AG10803 (cell line): ENCODE measurements at regions not wholly inside any gene's neighbourhood (a gene's known extent, or its start where the extent isn't known, plus 50 kb on each side); places are given as distances from the start of the nearest gene placed in this dataset.
A peak's percentile ranks its signal among the peaks of the same experiment; 100 is the strongest.
"Not testable (repeated sequence)": the region's sequence is repeated elsewhere in the genome, so short reads cannot be mapped to it uniquely, and the experiment has no call there.

ENCODE experiments used
- DNase-seq: peaks from one replicate; pipeline ENCODE4 v3.0.0; 2010; ENCODE audit warnings: low read depth
- H3K4me3 ChIP-seq: 2 replicates; pipeline ENCODE4 v1.5.1; 2011; ENCODE audit warnings: mild to moderate bottlenecking, low read length, control low read depth
- CTCF ChIP-seq: conservative IDR thresholded peaks from 2 replicates; pipeline ENCODE4 v1.5.1; 2011; ENCODE audit warnings: mild to moderate bottlenecking, low read length, control low read depth, inconsistent platforms

GRCh38 chr17:71601894-71602504 is 518.8 kb upstream of the SOX9 start:
- H3K4me3 ChIP-seq = no peak overlapping the region
- no peak for TF ChIP-seq CTCF
- DNase-seq = no peak

GRCh38 chr17:71613996-71614395 is 506.8 kb upstream of the SOX9 start:
- TF ChIP-seq CTCF = no peak
- no peak overlapping the region for H3K4me3 ChIP-seq
- DNase-seq = no peak

GRCh38 chr17:71615820-71616219 is 505.0 kb upstream of the SOX9 start:
- no peak overlapping the region for H3K4me3 ChIP-seq
- TF ChIP-seq CTCF = no peak
- no peak for DNase-seq

- not testable (repeated sequence) for H3K4me3 ChIP-seq, DNase-seq
Observed at GRCh38 chr17:71617767-71618166, 503.1 kb upstream of the SOX9 start.

- DNase-seq = no peak
- no peak for TF ChIP-seq CTCF
- H3K4me3 ChIP-seq = no peak overlapping the region
Observed at GRCh38 chr17:71625330-71625729, 495.5 kb upstream of the SOX9 start.

- TF ChIP-seq CTCF = no peak
- no peak for DNase-seq
- no peak overlapping the region for H3K4me3 ChIP-seq
Observed at GRCh38 chr17:71628306-71628705, 492.5 kb upstream of the SOX9 start.

GRCh38 chr17:71631483-71631882 is 489.3 kb upstream of the SOX9 start:
- DNase-seq = peak; percentile 86
- no peak overlapping the region for H3K4me3 ChIP-seq
- TF ChIP-seq CTCF = no peak

GRCh38 chr17:71632328-71632727 is 488.5 kb upstream of the SOX9 start:
- DNase-seq = peak; percentile 47
- no peak overlapping the region for H3K4me3 ChIP-seq
- no peak for TF ChIP-seq CTCF
